HG03469 (cell line): ENCODE measurements at regions not wholly inside any gene's neighbourhood (a gene's known extent, or its start where the extent isn't known, plus 50 kb on each side); places are given as distances from the start of the nearest gene placed in this dataset.

ENCODE experiments used
- ATAC-seq: cut with Tn5 transposase; IDR thresholded peaks from one replicate; pipeline ENCODE4 v1.9.1; 2021; ENCODE audit warnings: mild to moderate bottlenecking, moderate library complexity, moderate number of reproducible peaks; ENCODE audit not compliant: unreplicated experiment

DNA sequence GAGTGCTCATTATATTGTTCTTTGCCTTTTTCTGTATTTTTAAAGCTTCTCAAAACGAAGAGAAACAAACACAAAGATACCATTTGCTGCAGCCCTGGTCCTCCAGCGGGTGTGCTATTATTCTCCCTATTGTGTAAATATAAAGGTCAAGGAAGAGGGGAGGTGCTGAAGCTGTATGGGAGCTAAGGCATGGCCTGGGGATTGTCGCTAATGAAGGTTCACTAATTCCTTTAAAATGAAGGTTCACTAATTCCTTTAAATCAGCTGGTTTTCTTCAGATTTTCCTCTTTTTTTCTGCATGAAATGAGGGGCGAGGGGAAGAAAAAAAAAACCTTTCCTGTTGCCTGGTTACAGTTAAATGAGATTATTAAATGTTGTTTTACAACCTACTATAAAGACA is 74.5 kb upstream of the MAP1B start:
- no peak for ATAC-seq

DNA sequence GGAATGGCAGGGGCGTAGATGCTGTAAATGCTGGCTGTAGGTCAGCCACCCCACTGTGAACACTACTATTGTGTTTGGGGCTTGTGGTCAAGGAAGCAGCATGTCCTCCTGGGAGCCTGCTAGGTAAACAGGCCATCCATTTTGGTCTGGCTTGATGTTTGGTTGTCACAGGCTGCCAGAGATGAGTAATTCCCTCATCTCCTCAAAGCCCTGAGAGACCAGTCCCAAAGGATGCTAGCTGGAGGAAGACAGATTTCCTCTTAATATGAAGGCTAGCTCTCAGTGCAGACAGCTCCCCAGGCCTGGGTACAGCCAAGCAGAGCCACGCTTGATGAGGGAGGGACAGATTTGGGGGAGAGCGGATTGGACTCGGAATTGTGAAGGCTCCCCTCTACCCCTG is 72.5 kb upstream of the MAP1B start:
- no peak for ATAC-seq

DNA sequence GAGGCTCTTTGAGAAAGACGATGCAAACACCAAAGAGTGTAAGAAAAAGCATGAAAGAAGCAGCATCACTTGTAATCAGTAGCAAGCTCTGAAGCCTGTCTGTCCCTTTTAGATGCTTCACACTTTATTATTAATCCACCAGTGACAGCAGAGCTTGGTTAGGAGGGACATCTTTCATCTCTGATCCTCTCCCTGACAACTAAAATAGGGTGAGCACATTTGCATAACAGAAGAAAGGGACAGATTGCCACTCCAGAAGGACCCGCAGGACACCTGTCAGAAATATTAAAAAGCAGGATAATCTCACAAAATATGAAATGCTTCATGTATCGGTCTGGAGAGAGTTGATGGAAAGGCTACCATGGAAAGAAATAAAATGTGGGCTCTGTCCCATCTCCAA is 71.4 kb upstream of the MAP1B start:
- no peak for ATAC-seq

DNA sequence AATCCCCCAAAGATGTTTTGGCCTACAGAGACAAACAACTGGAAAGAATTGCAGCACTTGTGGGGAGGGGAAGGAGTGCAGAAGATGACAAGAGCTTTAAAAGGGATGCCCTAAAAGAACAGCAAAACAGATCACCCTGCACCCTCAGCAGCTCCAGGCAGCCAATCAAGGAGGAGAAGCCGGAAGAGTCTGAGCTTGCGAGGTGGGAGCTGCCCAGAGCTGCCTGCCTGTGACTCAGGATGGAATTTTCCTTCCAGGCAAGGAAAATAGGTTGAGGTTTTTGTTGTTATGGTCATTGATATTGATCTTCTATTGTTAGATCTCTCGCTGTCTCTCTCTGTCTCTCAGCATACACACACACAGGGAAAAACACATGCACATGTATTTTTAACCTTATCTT is 70.3 kb upstream of the MAP1B start:
- no peak for ATAC-seq

DNA sequence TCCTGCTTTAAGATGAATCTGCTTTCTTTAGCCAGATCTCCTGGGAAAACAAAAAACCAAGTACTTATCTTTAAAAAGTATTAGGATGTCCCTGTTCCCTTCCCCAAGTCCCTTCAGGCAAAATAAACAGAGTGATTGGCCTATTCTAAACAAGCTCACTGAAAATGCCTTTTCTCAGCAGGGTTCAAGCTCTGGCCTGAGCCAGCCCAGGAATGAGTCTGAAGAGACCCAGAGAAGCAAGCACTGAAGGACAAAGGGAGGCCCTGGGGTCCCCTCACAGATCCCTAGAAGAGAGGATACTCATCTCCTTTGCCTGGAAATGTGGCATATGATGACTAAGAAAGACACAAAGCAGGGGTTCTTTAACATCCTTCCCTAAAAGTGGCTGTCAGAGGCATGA is 66.8 kb upstream of the MAP1B start:
- ATAC-seq = no peak

DNA sequence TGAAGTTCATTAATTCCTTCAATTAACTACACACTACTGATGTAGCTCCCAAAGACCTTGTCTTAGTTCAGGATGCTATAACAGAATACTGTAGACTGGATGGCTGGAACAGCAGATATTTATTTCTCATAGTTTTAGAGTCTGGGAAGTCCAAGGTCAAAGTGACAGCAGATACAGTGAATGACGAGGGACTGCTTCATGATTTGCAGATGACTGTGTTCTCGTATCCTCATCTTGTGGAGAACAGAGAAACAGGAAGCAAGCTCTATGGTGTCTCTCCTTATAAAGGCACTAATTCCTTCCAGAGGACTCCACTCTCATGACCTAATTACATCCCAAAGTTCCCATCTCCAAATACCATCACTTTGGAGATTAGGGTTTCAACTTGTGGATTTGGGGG is 65.6 kb upstream of the MAP1B start:
- no peak for ATAC-seq

DNA sequence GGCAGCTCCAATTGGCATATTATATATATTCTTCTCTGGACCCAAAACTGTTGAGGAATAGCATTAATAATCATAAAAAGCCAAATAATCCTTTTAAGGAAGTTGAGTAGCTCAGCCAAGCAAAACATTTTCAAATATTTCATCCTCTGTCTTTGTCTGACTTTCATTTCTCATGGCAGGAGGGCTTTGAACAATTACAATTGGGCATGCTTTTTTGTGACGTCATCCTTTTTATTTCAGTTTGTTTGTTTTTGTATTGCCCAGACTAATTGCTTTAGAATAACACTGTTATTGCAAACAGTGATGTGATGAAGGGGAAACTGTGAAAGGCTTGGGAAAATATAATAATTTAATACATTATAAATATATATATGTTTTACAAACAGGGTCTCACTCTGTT is 65.2 kb upstream of the MAP1B start:
- ATAC-seq = no peak

DNA sequence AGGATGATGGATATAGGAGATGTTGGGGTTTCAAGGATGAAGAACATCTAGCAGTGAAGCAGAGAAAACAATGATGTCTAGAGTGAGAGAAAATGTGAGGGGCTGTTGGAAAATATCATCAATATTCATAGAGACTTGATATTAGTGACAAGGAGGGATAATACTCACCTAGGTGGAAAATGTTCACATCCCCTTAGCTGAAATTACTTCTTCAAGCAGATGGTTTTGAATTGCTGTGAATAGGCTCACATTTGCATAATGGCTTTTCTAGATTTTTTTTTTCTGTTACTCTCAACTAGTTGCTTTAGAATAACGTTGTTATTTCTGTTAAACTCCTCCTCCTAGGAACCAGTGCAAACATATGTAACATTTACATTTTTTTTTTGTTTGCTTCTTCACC is 61.6 kb upstream of the MAP1B start:
- ATAC-seq = no peak

DNA sequence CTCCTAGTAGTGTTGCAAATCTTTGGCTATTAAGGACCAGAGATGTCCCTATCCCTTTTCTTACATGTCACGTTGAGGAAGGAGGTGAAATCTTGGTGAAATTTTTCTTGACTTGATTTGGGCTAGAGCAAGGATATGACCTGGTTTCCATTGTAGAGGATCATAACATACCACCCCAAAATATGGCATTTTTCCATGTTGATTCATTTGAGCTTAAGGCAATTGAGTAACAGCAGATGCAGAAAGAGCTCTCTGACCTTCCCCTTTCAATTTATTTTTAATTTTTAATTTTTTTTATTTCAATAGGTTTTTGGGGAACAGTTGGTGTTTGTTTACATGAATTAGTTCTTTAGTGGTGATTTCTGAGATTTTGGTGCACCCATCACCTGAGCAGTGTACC is 61.2 kb upstream of the MAP1B start:
- ATAC-seq = no peak

DNA sequence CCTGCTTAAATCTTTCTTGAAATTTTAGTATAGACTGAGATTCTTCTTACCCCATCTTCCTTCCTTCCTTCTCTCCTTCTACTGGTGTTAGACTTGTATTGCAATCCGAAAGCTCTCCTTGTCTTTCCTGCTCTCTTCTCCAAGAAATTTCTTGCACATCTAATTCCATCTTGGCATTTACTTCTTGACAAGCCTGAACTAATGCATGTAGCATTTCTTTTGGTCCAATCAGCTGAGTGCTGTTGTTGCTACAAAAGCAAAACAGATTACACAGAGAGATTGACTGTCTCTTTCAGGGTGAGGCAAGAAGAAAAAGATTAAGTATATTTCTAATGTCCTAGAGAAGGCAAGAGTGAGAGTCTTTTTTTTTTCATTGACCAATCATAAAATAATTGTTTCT is 51.6 kb upstream of the MAP1B start:
- no peak for ATAC-seq
